ENCODE measurements at regions not wholly inside any gene's neighbourhood (a gene's known extent, or its start where the extent isn't known, plus 50 kb on each side); places are given as distances from the start of the nearest gene placed in this dataset.
"Not testable (repeated sequence)": the region's sequence is repeated elsewhere in the genome, so short reads cannot be mapped to it uniquely, and the experiment has no call there.

- DNase-seq (ENCODE audit: low read depth in 4 of 4, low spot score in 2 of 4): no peak
Observed at GRCh38 chr1:232422898-232423297, 207.0 kb downstream of the SIPA1L2 start.

- no peak for DNase-seq (ENCODE audit: low read depth in 4 of 4, low spot score in 2 of 4)
Observed at GRCh38 chr1:232422098-232422497, 207.8 kb downstream of the SIPA1L2 start.

- DNase-seq (ENCODE audit: low read depth in 4 of 4, low spot score in 2 of 4): no peak
Observed at GRCh38 chr1:232421143-232421796, 208.7 kb downstream of the SIPA1L2 start.

- no peak for DNase-seq (ENCODE audit: low read depth in 4 of 4, low spot score in 2 of 4)
Observed at GRCh38 chr1:232417636-232418248, 212.2 kb downstream of the SIPA1L2 start.

GRCh38 chr1:232416026-232416568, 213.8 kb downstream of the SIPA1L2 start:
- DNase-seq (ENCODE audit: low read depth in 4 of 4, low spot score in 2 of 4): no peak

GRCh38 chr1:232415481-232415880, 214.5 kb downstream of the SIPA1L2 start:
- not testable (repeated sequence) for DNase-seq (ENCODE audit: low read depth in 4 of 4, low spot score in 2 of 4)

- DNase-seq (ENCODE audit: low read depth in 4 of 4, low spot score in 2 of 4): no peak
Observed at GRCh38 chr1:232414100-232414499, 215.8 kb downstream of the SIPA1L2 start.

- DNase-seq (ENCODE audit: low read depth in 4 of 4, low spot score in 2 of 4): no peak
Observed at GRCh38 chr1:232413674-232414073, 216.3 kb downstream of the SIPA1L2 start.

GRCh38 chr1:232409584-232409983, 220.3 kb downstream of the SIPA1L2 start:
- DNase-seq (ENCODE audit: low read depth in 4 of 4, low spot score in 2 of 4): no peak

GRCh38 chr1:232407120-232407519, 222.8 kb downstream of the SIPA1L2 start:
- DNase-seq (ENCODE audit: low read depth in 4 of 4, low spot score in 2 of 4): no peak

GRCh38 chr1:232405781-232406180, 224.2 kb downstream of the SIPA1L2 start:
- DNase-seq (ENCODE audit: low read depth in 4 of 4, low spot score in 2 of 4): no peak

GRCh38 chr1:232404981-232405731, 224.8 kb downstream of the SIPA1L2 start:
- DNase-seq (ENCODE audit: low read depth in 4 of 4, low spot score in 2 of 4): no peak

GRCh38 chr1:232404227-232404626, 225.7 kb downstream of the SIPA1L2 start:
- DNase-seq (ENCODE audit: low read depth in 4 of 4, low spot score in 2 of 4): no peak

- no peak for DNase-seq (ENCODE audit: low read depth in 4 of 4, low spot score in 2 of 4)
Observed at GRCh38 chr1:232403017-232403714, 226.8 kb downstream of the SIPA1L2 start.

GRCh38 chr1:232398823-232399222, 231.1 kb downstream of the SIPA1L2 start:
- no peak for DNase-seq (ENCODE audit: low read depth in 4 of 4, low spot score in 2 of 4)

- no peak for DNase-seq (ENCODE audit: low read depth in 4 of 4, low spot score in 2 of 4)
Observed at GRCh38 chr1:232393444-232394146, 236.3 kb downstream of the SIPA1L2 start.

GRCh38 chr1:232393010-232393409, 236.9 kb downstream of the SIPA1L2 start:
- DNase-seq (ENCODE audit: low read depth in 4 of 4, low spot score in 2 of 4): no peak

- DNase-seq (ENCODE audit: low read depth in 4 of 4, low spot score in 2 of 4): no peak
Observed at GRCh38 chr1:232390590-232390989, 239.3 kb downstream of the SIPA1L2 start.

- DNase-seq (ENCODE audit: low read depth in 4 of 4, low spot score in 2 of 4): no peak
Observed at GRCh38 chr1:232389744-232390143, 240.2 kb downstream of the SIPA1L2 start.

GRCh38 chr1:232388363-232388762, 241.6 kb downstream of the SIPA1L2 start:
- DNase-seq (ENCODE audit: low read depth in 4 of 4, low spot score in 2 of 4): no peak
